Inflammatory macrophage treated with lipopolysaccharide for 1 hour (primary cell): ENCODE measurements at regions not wholly inside any gene's neighbourhood (a gene's known extent, or its start where the extent isn't known, plus 50 kb on each side); places are given as distances from the start of the nearest gene placed in this dataset.

Experiments
- DNase-seq, 2 donors: peaks; one replicate each; pipeline ENCODE4 v3.0.0-alpha.2; 2020 to 2022

- no peak for DNase-seq
These were observed 221.6 kb downstream of the MYCN start for GRCh38 chr2:16161768-16162490.

GRCh38 chr2:16161085-16161565 is 220.8 kb downstream of the MYCN start:
- no peak for DNase-seq

- DNase-seq: no peak
These were observed 220.1 kb downstream of the MYCN start for GRCh38 chr2:16160281-16161084.

GRCh38 chr2:16156411-16156810 is 216.1 kb downstream of the MYCN start:
- no peak for DNase-seq

GRCh38 chr2:16155766-16156165 is 215.4 kb downstream of the MYCN start:
- DNase-seq: no peak

GRCh38 chr2:16155366-16155765 is 215.0 kb downstream of the MYCN start:
- DNase-seq: no peak

- DNase-seq: no peak
These were observed 214.3 kb downstream of the MYCN start for GRCh38 chr2:16154501-16155280.

- DNase-seq: no peak
These were observed 213.7 kb downstream of the MYCN start for GRCh38 chr2:16154061-16154460.

- DNase-seq: no peak
These were observed 213.3 kb downstream of the MYCN start for GRCh38 chr2:16153754-16154035.

- no peak for DNase-seq
These were observed 212.8 kb downstream of the MYCN start for GRCh38 chr2:16152928-16153753.

- no peak for DNase-seq
These were observed 211.9 kb downstream of the MYCN start for GRCh38 chr2:16152071-16152927.

- no peak for DNase-seq
These were observed 211.3 kb downstream of the MYCN start for GRCh38 chr2:16151651-16152050.

- no peak for DNase-seq
These were observed 210.9 kb downstream of the MYCN start for GRCh38 chr2:16151281-16151570.

GRCh38 chr2:16150456-16151280 is 210.3 kb downstream of the MYCN start:
- DNase-seq: no peak

GRCh38 chr2:16149349-16150243 is 209.2 kb downstream of the MYCN start:
- no peak for DNase-seq

- no peak for DNase-seq
These were observed 208.4 kb downstream of the MYCN start for GRCh38 chr2:16148632-16149348.

- DNase-seq: no peak
These were observed 202.3 kb downstream of the MYCN start for GRCh38 chr2:16142383-16143361.

GRCh38 chr2:16141641-16141921 is 201.2 kb downstream of the MYCN start:
- no peak for DNase-seq
